Keratinocyte (primary cell): ENCODE measurements at regions not wholly inside any gene's neighbourhood (a gene's known extent, or its start where the extent isn't known, plus 50 kb on each side); places are given as distances from the start of the nearest gene placed in this dataset.

Experiments used
- DNase-seq: peaks from one replicate; pipeline ENCODE4 v3.0.0-alpha.2; 2011; ENCODE audit warnings: low read depth, missing footprints, low spot score
- FAIRE-seq: peaks from 2 replicates; lab custom pipeline; 2011; peaks lifted over from hg19 to GRCh38; lab: Jason Lieb, UNC
- H2AFZ ChIP-seq: 2 replicates; pipeline ENCODE4 v1.6.0; 2012; ENCODE audit warnings: low read length, control low read depth, inconsistent platforms; ENCODE audit not compliant: control insufficient read depth
- H3K27ac ChIP-seq: 2 replicates; pipeline ENCODE4 v1.5.1; 2011; ENCODE audit warnings: low read length; ENCODE audit not compliant: control insufficient read depth, insufficient read depth
- H3K27me3 ChIP-seq: 3 replicates; pipeline ENCODE4 v1.6.0; 2011; ENCODE audit warnings: low read length; ENCODE audit not compliant: control insufficient read depth, insufficient read depth; ENCODE audit errors: extremely low read depth
- H3K36me3 ChIP-seq, 2 experiments: 2 replicates in 1 of 2; 3 replicates in 1 of 2; pipeline ENCODE4 v1.5.1; 2011; ENCODE audit warnings: low read length in 2 of 2, mild to moderate bottlenecking in 1 of 2; ENCODE audit not compliant: control insufficient read depth in 2 of 2, insufficient read depth in 2 of 2; ENCODE audit errors: extremely low read depth in 1 of 2
- H3K4me1 ChIP-seq: 3 replicates; pipeline ENCODE4 v1.5.1; 2011; ENCODE audit warnings: low read length; ENCODE audit not compliant: control insufficient read depth, insufficient read depth; ENCODE audit errors: extremely low read depth
- H3K4me2 ChIP-seq: 3 replicates; pipeline ENCODE4 v1.6.0; 2011; ENCODE audit warnings: low read depth, low read length; ENCODE audit not compliant: control insufficient read depth, insufficient read depth; ENCODE audit errors: extremely low read depth
- H3K4me3 ChIP-seq, 3 experiments: fragments of 200-600 bp in 1 of 3; sonication (generic) in 1 of 3; 2 replicates in 2 of 3; 3 replicates in 1 of 3; pipeline ENCODE4 v1.5.1; 2011 to 2016; ENCODE audit warnings: low read length in 3 of 3, mild to moderate bottlenecking in 3 of 3, control low read depth in 2 of 3, inconsistent platforms in 1 of 3, low read depth in 1 of 3, mixed read lengths in 1 of 3, mixed run types in 1 of 3, moderate library complexity in 1 of 3; ENCODE audit not compliant: control insufficient read depth in 2 of 3, insufficient read depth in 2 of 3; ENCODE audit errors: extremely low read depth in 1 of 3
- H3K79me2 ChIP-seq: 2 replicates; pipeline ENCODE4 v1.6.0; 2012; ENCODE audit warnings: low read length; ENCODE audit not compliant: control insufficient read depth, insufficient read depth
- H3K9ac ChIP-seq: 3 replicates; pipeline ENCODE4 v1.6.0; 2011; ENCODE audit warnings: low read length; ENCODE audit not compliant: control insufficient read depth, insufficient read depth; ENCODE audit errors: extremely low read depth
- H3K9me1 ChIP-seq: 3 replicates; pipeline ENCODE4 v1.6.0; 2011; ENCODE audit warnings: low read length; ENCODE audit not compliant: control insufficient read depth, insufficient read depth; ENCODE audit errors: extremely low read depth
- H3K9me3 ChIP-seq: 2 replicates; pipeline ENCODE4 v1.5.1; 2012; ENCODE audit warnings: low read depth, low read length; ENCODE audit not compliant: control insufficient read depth
- H4K20me1 ChIP-seq: 3 replicates; pipeline ENCODE4 v1.6.0; 2011; ENCODE audit warnings: low read length; ENCODE audit not compliant: control insufficient read depth, insufficient read depth; ENCODE audit errors: extremely low read depth
- CTCF ChIP-seq, 3 experiments: IDR thresholded peaks in 1 of 3; conservative IDR thresholded peaks in 1 of 3; optimal IDR thresholded peaks in 1 of 3; 2 replicates in 2 of 3; 3 replicates in 1 of 3; pipeline versions ENCODE3 to v1.5.1; 2011; ENCODE audit warnings: low read length in 3 of 3, mild to moderate bottlenecking in 3 of 3, moderate library complexity in 2 of 3, control low read depth in 1 of 3, inconsistent platforms in 1 of 3; ENCODE audit not compliant: insufficient read depth in 2 of 3; ENCODE audit errors: extremely low read depth in 1 of 3
- EZH2 ChIP-seq: IDR thresholded peaks from one replicate; pipeline ENCODE4 v1.6.1; 2012; ENCODE audit warnings: inconsistent platforms, mild to moderate bottlenecking, low read length, moderate library complexity
- dilution Hi-C: fragments of 300-500 bp; cut with MboI; formaldehyde crosslinking; loops from one replicate; pipeline ENCODE4 v1.7.0; 2020; ENCODE audit warnings: low sequenced_read_pairs; ENCODE audit not compliant: extremely low pct_ligation_motif_present

GRCh38 chr3:20546636-20547035 lies 360.6 kb upstream of the SGO1 start:
- no peaks in the 10 kb centered on the region for H4K20me1 ChIP-seq
- H3K9me1 ChIP-seq = no peaks in the 10 kb centered on the region
- no peak for FAIRE-seq
- TF ChIP-seq EZH2 (no peak), CTCF (optimal IDR thresholded peaks at IDR 0.05 in 1 of 3, IDR thresholded peaks at IDR 0.05 in 1 of 3, conservative IDR thresholded peaks at IDR 0.05 in 1 of 3; ENCODE audit: extremely low read depth in 1 of 3, insufficient read depth in 2 of 3, low read length in 3 of 3) (no peak)
- no peaks in the 10 kb centered on the region for H3K79me2 ChIP-seq
- dilution Hi-C loops = no loop called here
- H3K4me2 ChIP-seq = no peak overlapping the region
- H3K9ac ChIP-seq = no peak overlapping the region
- no peak for DNase-seq
- H3K9me3 ChIP-seq = no peaks in the 10 kb centered on the region
- H3K4me3 ChIP-seq = no peak overlapping the region
- no peak overlapping the region for H3K27ac ChIP-seq
- no peaks in the 10 kb centered on the region for H3K36me3 ChIP-seq
- no peaks in the 10 kb centered on the region for H3K4me1 ChIP-seq
- H3K27me3 ChIP-seq = no peaks in the 10 kb centered on the region
- H2AFZ ChIP-seq = no peak overlapping the region

GRCh38 chr3:20543535-20544226 lies 357.7 kb upstream of the SGO1 start:
- dilution Hi-C loops = no loop called here
- Histone ChIP-seq H3K27ac (no peak overlapping the region), H3K9me1 (no peaks in the 10 kb centered on the region), H3K9me3 (no peaks in the 10 kb centered on the region), H3K27me3 (no peaks in the 10 kb centered on the region), H3K4me3 (no peak overlapping the region), H2AFZ (no peak overlapping the region), H3K9ac (no peak overlapping the region), H3K4me1 (no peaks in the 10 kb centered on the region), H3K79me2 (no peaks in the 10 kb centered on the region), H4K20me1 (no peaks in the 10 kb centered on the region), H3K36me3 (no peaks in the 10 kb centered on the region), H3K4me2 (no peak overlapping the region)
- no peak for FAIRE-seq
- no peak for TF ChIP-seq EZH2
- TF ChIP-seq CTCF (optimal IDR thresholded peaks at IDR 0.05 in 1 of 3, IDR thresholded peaks at IDR 0.05 in 1 of 3, conservative IDR thresholded peaks at IDR 0.05 in 1 of 3; ENCODE audit: extremely low read depth in 1 of 3, insufficient read depth in 2 of 3, low read length in 3 of 3) = no peak
- DNase-seq = no peak
